SW 1271 (cell line): ENCODE measurements at regions not wholly inside any gene's neighbourhood (a gene's known extent, or its start where the extent isn't known, plus 50 kb on each side); places are given as distances from the start of the nearest gene placed in this dataset.

ENCODE experiments used
- DNase-seq, 2 experiments: peaks; one replicate each; lab custom pipeline; 2025; lab: John Stamatoyannopoulos, UW

DNA sequence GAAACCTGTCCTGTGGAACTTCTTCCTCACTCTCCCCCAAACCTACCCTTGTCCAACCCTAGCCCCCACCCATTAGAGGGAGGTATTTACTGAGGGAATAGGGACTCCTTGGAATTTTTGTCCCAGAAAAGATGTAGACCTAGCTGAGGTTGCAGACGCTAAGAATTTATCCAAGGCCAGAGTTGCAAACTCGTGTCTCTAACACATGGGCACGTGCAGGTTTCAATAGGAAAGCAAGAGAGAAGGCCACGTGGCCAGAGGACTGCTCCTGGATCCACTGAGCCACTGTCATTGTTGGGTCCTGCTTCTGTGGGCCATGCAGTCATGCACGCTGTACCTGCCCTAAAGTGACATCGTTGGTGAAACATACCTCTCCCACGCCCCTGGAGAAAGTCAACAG is 243.4 kb upstream of the KCNG1 start:
- no peak for DNase-seq

GRCh38 chr20:51265361-51265760 is 242.5 kb upstream of the KCNG1 start:
- DNase-seq, result no peak

- no peak for DNase-seq
Measured at GRCh38 chr20:51262240-51262639, 239.3 kb upstream of the KCNG1 start.

DNA sequence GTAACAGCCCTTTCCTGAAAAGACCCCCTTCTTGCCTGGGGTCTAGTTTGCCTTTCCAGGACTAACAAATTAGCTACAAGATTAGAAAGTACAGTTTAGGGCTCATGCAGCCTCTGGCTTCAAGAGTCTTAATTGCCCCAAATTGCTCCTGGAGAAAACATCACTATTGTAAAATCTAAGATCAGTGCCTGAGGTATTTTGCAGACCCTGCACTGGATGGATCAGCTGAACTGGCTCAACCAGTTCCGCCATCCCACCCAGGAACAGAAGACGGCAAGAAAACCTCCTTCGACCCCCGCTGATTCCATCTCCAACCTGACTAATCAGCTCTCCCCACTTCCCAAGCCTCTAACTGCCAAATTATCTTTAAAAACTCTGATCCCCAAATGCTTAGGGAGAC is 236.5 kb upstream of the KCNG1 start:
- DNase-seq, result no peak

- no peak for DNase-seq
Measured at GRCh38 chr20:51258582-51259165, 235.8 kb upstream of the KCNG1 start.

- no peak for DNase-seq
Measured at GRCh38 chr20:51255417-51255816, 232.5 kb upstream of the KCNG1 start.

DNA sequence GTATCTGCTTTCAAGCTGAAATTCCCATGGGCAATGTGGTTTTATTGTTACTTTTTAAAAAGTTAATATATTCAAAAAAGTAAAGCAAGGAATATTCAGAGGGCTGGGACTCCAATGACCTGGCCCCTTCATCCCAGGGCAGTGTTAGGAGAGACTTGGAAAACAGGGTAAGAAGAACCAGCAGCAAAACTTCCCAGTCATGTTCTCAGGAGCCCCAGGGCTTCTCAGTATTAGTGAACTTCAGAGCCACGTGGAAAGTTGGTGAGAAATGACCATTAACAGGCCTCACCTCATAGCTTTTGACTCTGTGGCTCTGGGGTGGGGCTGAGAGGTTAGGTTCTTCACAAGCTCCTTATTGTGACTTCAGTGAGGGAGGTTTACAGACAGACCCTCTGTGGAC is 230.4 kb upstream of the KCNG1 start:
- no peak for DNase-seq

DNA sequence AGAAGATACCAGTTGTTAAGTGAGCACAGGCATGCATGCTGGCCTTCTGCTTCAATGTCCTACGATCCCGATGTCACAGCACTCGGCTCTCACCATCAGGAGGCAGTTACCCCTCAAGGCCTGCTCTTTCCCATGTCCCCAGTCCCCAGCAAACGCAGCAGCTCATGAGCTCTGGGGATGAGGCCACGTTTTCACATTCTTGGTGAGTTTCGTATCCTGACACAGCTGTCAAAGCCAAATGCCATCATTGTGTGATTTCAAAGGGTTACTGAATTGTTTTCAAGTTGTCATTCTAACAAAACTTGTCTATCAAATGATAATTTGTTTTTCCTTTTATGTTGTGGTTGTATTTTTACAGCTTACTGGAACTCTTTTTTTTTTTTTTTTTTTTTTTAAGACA is 226.9 kb upstream of the KCNG1 start:
- no peak for DNase-seq

DNA sequence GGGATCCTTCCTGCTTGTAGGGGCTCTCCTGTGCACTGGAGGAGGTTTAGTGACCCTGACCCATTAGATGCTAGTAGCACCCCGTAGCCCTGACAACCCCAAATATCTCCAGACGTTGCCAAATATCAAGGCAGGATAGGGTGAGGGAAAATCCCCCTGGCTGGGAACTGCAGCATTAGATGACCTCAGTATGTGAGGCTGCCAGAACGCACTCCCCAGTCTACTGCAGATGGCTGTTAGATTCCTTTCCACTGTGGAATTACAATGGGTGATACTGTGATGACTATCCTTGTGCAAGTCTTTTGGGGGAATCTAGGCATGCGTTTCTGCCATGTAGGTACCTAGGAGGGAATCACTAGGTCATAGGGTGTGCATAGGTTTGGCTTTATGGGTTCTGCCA is 226.3 kb upstream of the KCNG1 start:
- no peak for DNase-seq

DNA sequence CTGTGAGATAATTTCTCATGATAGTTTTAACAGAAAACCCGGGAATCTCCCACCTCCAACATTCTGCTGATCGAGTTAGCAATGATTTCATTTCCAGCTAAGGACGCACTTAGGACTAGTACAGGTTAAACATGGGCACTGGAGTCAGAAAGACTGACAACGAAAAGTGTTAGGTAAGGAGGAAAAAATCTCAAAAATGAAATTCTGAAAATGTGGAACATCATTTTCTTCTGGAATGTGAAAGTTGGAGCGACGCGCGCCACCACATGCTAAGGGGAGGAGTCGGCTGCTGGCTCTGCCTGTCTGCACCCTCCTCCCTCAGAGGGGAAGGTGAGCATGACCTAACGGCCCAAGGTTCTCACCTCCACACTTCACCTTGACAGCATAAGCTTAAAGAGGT is 221.6 kb upstream of the KCNG1 start:
- DNase-seq, result no peak

DNA sequence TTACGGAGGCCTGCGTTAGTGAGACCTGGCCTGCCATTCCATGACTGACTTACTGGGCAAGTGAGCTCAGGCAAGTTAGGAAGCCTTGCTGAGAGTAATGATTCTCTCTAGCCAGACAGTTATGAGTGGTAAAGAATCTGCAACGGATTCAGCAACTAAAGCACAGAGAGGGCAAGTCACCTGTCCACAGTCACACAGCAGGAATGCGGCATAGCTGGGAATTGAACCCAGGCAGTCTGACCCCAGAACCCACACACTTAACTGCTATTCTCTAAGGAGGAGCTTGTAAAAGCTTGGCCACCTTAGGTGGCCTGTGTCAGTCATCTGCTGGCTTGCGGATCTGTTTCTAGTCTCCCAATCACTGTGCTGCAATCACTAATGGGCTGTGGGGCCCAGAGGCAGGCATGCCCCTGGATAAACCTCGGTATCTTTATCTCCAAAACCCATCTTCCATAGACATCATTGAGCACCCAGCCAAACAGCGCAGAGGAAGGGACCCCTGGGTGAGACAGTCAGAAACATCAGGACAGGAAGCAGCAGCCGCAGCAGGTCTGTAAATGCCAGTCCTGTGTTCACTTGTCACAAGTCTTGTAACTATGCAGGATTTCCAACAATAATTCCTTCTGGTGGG is 215.9 kb upstream of the KCNG1 start:
- DNase-seq, result no peak

GRCh38 chr20:51237791-51238190 is 214.9 kb upstream of the KCNG1 start:
- no peak for DNase-seq

DNA sequence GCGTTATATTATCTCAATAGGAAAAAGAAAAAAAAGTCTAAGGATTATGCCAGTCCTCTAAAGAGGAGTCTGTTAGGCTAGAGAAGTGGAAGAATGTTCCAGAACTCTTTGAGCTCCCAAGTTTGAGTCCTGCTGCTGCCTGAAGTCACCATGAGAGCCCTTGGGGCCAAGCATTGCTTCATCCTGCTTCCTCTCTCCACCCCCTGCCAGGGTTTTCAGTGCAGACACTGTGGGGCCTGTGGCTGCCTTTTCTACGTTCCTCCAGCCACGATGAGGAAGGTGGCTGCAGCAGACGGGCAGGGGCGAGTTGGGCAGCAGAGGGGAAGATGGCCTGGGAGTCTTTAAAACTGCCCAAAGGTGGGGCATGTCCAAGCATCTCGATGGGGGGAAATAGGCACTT is 214.4 kb upstream of the KCNG1 start:
- DNase-seq, result no peak

- DNase-seq, result no peak
Measured at GRCh38 chr20:51236421-51236820, 213.5 kb upstream of the KCNG1 start.

GRCh38 chr20:51233345-51233744 is 210.4 kb upstream of the KCNG1 start:
- no peak for DNase-seq

DNA sequence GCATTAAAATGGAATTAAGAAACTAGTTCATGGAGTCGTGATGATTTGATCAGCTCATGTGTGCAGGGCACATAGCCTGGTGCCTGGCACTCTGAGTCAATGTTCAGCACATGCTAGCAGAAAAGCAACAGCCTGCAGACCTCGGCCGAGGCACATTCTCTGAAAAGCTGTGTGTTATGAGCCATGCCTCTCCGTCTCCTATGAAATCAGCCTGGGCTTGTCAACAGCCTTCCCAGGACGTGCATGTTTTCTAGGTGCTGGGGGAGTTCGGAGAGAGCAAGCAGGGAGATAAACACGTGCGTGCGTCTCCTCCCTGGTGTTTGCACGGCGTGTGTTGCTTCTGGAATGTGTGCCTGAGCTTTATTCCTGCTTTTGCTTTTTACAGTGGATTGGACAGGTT is 207.8 kb upstream of the KCNG1 start:
- no peak for DNase-seq

- DNase-seq, result no peak
Measured at GRCh38 chr20:51228763-51229162, 205.9 kb upstream of the KCNG1 start.

DNA sequence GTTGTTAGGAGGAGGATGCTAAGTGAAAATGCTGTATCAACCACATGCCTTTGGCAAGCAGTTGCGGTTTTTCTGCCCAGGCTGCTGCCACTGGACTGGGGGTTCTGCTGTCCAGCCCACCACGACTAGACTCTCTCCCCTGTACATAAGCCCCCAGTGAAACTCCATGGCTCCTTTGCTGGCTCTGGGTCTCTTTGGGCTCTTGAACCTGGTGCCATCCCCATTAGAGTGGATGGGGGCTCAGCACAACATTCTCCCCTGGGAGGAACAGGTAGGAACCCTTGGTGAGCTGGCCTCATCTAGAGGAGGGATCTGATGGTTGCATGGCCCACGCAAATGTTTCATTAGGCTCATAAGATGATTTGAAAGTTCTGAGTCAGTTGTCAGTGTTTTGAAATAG is 204.8 kb upstream of the KCNG1 start:
- no peak for DNase-seq

DNA sequence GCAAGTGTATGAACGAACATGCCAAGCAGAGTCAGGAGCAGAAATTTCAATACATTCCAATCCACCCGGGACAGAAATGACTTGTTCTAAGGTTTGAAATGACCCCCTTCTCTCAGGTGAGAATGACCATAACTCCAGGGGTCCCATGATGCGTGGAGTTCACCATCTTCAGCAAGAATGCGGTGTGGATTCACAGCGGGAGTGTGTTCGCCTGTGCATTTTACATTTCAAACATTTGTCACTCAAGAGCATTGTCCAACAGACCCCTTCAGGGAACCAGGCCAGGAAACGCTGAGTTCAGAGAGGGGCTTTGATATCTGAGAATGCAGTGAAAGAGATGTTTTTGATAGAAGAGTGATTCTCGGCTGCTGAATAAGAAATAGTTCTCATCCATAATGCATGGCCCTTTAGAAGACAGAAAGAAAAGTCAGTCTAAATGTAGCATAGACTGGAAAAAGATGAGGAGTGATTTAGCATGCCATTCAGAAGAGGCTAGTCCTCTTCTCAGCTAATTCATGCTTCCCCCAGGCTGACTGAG is 200.3 kb upstream of the KCNG1 start:
- DNase-seq, result no peak

DNA sequence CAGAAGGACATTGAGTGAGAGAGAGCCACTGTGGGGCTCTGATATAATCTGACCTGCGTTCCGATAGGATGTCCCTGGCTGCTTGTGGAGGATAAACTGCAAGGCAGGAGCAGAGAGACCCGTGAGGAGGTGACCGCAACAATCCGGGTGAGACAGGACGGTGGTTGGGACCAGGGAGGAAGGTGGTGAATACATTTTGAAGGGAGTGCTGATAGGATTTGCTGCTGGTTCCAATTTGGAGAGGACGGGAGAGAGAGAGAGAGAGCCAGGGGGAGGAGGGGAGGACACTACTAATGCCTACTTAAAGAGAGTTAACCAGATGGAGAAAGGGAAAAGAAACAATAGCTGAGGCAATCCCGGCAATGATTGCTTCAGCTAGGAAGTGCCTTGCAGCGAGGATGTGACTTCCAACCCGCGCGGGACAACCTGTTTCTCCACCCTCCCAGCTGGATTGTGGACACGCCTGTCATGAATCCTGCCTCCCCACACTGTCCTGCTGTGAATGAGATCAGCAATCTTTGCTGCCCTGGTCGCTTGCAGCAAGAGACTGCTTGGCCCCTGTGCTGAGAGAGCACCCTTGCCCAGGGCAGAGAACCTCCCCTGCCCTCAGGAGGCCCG is 199.0 kb upstream of the KCNG1 start:
- no peak for DNase-seq

GRCh38 chr20:51221103-51221502 is 198.2 kb upstream of the KCNG1 start:
- DNase-seq, result no peak

GRCh38 chr20:51220293-51220706 is 197.4 kb upstream of the KCNG1 start:
- DNase-seq, result no peak

- no peak for DNase-seq
Measured at GRCh38 chr20:51219544-51219943, 196.6 kb upstream of the KCNG1 start.

DNA sequence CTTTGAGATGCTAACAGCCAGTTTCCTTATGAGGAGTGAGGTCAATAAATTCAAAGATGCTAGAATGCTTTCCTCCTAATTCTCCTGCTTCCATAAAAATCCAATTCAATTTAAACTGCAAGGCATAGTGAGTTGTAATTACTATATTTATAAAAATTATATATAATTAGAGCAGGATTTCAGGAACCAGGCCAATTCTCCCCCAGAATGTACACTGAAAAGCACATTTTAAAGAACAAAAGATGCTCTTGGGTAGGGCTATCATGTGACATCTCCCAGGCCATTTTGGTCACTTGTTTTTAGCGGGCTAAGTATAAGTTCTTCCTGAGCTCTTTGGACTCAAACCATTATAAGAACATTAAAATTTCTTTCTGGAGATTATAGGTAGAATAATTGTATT is 195.7 kb upstream of the KCNG1 start:
- DNase-seq, result no peak
